ENCODE measurements at regions not wholly inside any gene's neighbourhood (a gene's known extent, or its start where the extent isn't known, plus 50 kb on each side); places are given as distances from the start of the nearest gene placed in this dataset.

DNA sequence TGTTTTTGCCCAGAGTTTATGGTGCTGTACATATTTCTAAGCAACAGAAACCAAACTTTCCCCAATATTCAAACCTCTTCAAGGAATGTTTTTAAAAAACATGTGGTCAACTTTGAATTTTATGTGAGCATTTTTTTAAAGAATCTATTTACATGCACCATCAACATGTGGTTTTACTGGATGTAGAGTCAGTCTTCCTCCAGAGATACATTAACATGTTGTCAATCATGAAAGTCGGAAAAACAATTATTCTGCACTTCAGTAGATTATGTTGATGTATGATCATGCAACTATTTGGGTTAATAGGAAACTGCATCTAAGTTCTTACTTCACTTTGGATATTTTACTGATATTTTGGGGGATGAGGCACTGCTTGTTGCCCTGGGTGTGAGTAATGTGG is 208.6 kb downstream of the FOXL1 start:
- ChIA-PET POLR2A (no interaction called here), CTCF (interaction anchor here (0.7 kb wide), 1 partner anchor 784 kb away, joined by 3 read pairs; no protein-coding TSS in a partner anchor)
- Histone ChIP-seq H3K36me3 (ENCODE audit: control insufficient read depth in 2 of 2, insufficient read depth in 1 of 2, low read length in 2 of 2) (no peaks in the 10 kb centered on the region), H3K27ac (ENCODE audit: extremely low read depth, low read depth, low read length) (no peak overlapping the region), H3K4me1 (ENCODE audit: control insufficient read depth, insufficient read depth, low read length) (no peaks in the 10 kb centered on the region), H3K9me3 (ENCODE audit: control insufficient read depth, insufficient read depth, low read depth, low read length) (no peaks in the 10 kb centered on the region), H3K4me3 (ENCODE audit: low read depth, low read length) (no peak overlapping the region)
- TF ChIP-seq ZNF169 (tag by site-specific recombination; IDR thresholded peaks at IDR 0.05), result no peak
- TF ChIP-seq ZNF311 (tag by site-specific recombination; IDR thresholded peaks at IDR 0.05; ENCODE audit: borderline replicate concordance), result no peak
- no peak for TF ChIP-seq ZNF610 (tag by site-specific recombination; IDR thresholded peaks at IDR 0.05; ENCODE audit: borderline replicate concordance)
- no peak for TF ChIP-seq ZNF777 (tag by site-specific recombination; IDR thresholded peaks at IDR 0.05; ENCODE audit: borderline replicate concordance)
- no peak for TF ChIP-seq ZNF585B (tag by site-specific recombination; IDR thresholded peaks at IDR 0.05)
- TF ChIP-seq, protein P1, sequence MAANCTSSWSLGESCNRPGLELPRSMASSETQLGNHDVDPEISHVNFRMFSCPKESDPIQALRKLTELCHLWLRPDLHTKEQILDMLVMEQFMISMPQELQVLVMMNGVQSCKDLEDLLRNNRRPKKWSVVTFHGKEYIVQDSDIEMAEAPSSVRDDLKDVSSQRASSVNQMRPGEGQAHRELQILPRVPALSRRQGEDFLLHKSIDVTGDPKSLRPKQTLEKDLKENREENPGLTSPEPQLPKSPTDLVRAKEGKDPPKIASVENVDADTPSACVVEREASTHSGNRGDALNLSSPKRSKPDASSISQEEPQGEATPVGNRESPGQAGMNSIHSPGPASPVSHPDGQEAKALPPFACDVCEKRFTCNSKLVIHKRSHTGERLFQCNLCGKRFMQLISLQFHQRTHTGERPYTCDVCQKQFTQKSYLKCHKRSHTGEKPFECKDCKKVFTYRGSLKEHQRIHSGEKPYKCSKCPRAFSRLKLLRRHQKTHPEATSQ (tag by site-specific recombination; IDR thresholded peaks at IDR 0.05), result no peak
- no peak for TF ChIP-seq REPIN1 (tag by site-specific recombination; IDR thresholded peaks at IDR 0.05; ENCODE audit: low read depth)
- TF ChIP-seq ZNF501 (tag by site-specific recombination; IDR thresholded peaks at IDR 0.05), result no peak
- TF ChIP-seq ZNF707 (tag by site-specific recombination; IDR thresholded peaks at IDR 0.05), result no peak
- no peak for TF ChIP-seq ZBTB1 (tag by site-specific recombination; IDR thresholded peaks at IDR 0.05)
- TF ChIP-seq ZNF223 (tag by site-specific recombination; IDR thresholded peaks at IDR 0.05), result no peak
- TF ChIP-seq ZNF114 (tag by site-specific recombination; IDR thresholded peaks at IDR 0.05), result no peak
- TF ChIP-seq, protein P2, sequence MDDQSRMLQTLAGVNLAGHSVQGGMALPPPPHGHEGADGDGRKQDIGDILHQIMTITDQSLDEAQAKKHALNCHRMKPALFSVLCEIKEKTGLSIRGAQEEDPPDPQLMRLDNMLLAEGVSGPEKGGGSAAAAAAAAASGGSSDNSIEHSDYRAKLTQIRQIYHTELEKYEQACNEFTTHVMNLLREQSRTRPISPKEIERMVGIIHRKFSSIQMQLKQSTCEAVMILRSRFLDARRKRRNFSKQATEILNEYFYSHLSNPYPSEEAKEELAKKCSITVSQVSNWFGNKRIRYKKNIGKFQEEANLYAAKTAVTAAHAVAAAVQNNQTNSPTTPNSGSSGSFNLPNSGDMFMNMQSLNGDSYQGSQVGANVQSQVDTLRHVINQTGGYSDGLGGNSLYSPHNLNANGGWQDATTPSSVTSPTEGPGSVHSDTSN (CRISPR knock-in tag; IDR thresholded peaks at IDR 0.05), result no peak

DNA sequence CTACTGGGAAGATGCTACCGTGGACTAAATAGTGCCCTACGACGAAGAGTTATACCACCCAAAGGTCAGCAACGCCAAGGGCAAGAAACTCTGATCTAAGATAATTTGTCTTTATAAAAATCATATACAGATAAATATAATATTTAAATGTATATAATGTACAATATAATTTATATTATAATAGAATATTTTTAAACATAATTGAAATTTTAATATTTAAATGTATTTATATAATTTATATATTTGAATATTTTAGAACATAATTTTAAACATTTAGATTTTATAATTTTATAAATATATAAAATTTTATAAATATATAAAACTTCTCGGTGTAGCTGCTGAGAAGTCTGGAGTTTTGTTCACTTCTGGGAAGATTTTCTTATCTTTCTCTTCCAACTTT is 209.2 kb downstream of the FOXL1 start:
- Histone ChIP-seq H3K4me3 (ENCODE audit: low read depth, low read length) (no peak overlapping the region), H3K4me1 (ENCODE audit: control insufficient read depth, insufficient read depth, low read length) (no peaks in the 10 kb centered on the region), H3K27ac (ENCODE audit: extremely low read depth, low read depth, low read length) (no peak overlapping the region), H3K9me3 (ENCODE audit: control insufficient read depth, insufficient read depth, low read depth, low read length) (no peaks in the 10 kb centered on the region), H3K36me3 (ENCODE audit: control insufficient read depth in 2 of 2, insufficient read depth in 1 of 2, low read length in 2 of 2) (no peaks in the 10 kb centered on the region)
- no peak for TF ChIP-seq ZNF354C (tag by site-specific recombination; IDR thresholded peaks at IDR 0.05; ENCODE audit: borderline replicate concordance, low read depth)
- TF ChIP-seq ZNF600 (tag by site-specific recombination; IDR thresholded peaks at IDR 0.05), result no peak
- TF ChIP-seq, protein P3, sequence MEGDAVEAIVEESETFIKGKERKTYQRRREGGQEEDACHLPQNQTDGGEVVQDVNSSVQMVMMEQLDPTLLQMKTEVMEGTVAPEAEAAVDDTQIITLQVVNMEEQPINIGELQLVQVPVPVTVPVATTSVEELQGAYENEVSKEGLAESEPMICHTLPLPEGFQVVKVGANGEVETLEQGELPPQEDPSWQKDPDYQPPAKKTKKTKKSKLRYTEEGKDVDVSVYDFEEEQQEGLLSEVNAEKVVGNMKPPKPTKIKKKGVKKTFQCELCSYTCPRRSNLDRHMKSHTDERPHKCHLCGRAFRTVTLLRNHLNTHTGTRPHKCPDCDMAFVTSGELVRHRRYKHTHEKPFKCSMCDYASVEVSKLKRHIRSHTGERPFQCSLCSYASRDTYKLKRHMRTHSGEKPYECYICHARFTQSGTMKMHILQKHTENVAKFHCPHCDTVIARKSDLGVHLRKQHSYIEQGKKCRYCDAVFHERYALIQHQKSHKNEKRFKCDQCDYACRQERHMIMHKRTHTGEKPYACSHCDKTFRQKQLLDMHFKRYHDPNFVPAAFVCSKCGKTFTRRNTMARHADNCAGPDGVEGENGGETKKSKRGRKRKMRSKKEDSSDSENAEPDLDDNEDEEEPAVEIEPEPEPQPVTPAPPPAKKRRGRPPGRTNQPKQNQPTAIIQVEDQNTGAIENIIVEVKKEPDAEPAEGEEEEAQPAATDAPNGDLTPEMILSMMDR (tag by site-specific recombination; IDR thresholded peaks at IDR 0.05), result no peak
- TF ChIP-seq, protein P4, sequence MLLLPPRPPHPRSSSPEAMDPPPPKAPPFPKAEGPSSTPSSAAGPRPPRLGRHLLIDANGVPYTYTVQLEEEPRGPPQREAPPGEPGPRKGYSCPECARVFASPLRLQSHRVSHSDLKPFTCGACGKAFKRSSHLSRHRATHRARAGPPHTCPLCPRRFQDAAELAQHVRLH (tag by site-specific recombination; IDR thresholded peaks at IDR 0.05), result no peak
- POLR2A ChIA-PET, result no interaction called here
- CTCF ChIA-PET, result interaction anchor here (0.6 kb wide), 2 partner anchors 14 kb away, joined by 3 to 4 read pairs; no protein-coding TSS in a partner anchor

DNA sequence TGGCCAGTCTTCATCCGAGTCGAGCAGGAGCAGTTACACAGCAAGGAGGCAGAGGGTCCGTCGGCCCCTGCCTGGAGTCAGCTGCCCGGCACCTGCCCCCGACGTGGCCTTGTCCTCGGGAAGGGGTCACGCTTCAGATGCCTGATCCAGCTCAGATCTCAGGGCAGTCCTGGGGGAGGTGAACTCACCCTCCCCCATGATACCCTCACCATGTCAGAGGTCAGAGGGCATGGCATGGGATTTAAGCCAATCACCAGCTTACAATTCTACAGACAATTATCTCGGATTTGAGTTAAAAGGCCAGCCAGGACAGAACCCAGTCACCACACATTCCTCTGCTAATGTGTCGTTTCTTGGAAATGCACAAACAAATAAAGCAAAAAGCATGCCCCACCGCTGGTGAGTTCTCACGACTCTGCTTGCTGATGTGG is 211.3 kb downstream of the FOXL1 start:
- Histone ChIP-seq H3K4me3 (ENCODE audit: low read depth, low read length) (no peak overlapping the region), H3K36me3 (ENCODE audit: control insufficient read depth in 2 of 2, insufficient read depth in 1 of 2, low read length in 2 of 2) (no peaks in the 10 kb centered on the region), H3K4me1 (ENCODE audit: control insufficient read depth, insufficient read depth, low read length) (no peaks in the 10 kb centered on the region), H3K9me3 (ENCODE audit: control insufficient read depth, insufficient read depth, low read depth, low read length) (no peaks in the 10 kb centered on the region), H3K27ac (ENCODE audit: extremely low read depth, low read depth, low read length) (no peak overlapping the region)
- ChIA-PET POLR2A (no interaction called here), CTCF (no interaction called here)
- no peak for TF ChIP-seq KLF8 (tag by site-specific recombination; IDR thresholded peaks at IDR 0.05)
- no peak for TF ChIP-seq ZNF76 (tag by site-specific recombination; IDR thresholded peaks at IDR 0.05; ENCODE audit: borderline replicate concordance, low read depth)
- no peak for TF ChIP-seq KLF7 (tag by site-specific recombination; IDR thresholded peaks at IDR 0.05; ENCODE audit: borderline replicate concordance)
